EL (cell line): ENCODE measurements at regions not wholly inside any gene's neighbourhood (a gene's known extent, or its start where the extent isn't known, plus 50 kb on each side); places are given as distances from the start of the nearest gene placed in this dataset.

ENCODE experiments used
- DNase-seq: peaks from one replicate; pipeline ENCODE4 v3.0.0-alpha.2; 2016

- DNase-seq = no peak
Observed at GRCh38 chr1:90778486-90778885, 61.4 kb upstream of the BARHL2 start.

- no peak for DNase-seq
Observed at GRCh38 chr1:90773812-90774211, 56.7 kb upstream of the BARHL2 start.

- no peak for DNase-seq
Observed at GRCh38 chr1:90768826-90769225, 51.7 kb upstream of the BARHL2 start.

DNA sequence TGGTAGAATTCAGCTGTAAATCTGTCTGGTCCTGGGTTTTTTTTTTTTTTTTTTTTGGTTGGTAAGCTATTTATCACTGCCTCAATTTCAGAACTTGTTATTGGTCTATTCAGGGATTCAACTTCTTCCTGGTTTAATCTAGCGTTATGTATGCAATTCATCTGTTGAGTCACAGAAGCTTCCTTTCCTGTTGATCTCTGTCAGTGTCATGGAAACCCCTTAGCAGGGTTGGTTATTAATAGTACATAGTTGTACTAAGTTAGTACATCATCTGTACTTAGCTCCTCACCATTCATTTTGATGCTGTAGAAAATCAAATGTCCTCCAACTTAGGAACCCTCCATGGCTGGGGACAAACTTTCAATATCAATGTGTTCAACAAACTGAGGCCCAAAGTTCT lies 51.0 kb upstream of the BARHL2 start:
- no peak for DNase-seq
